ENCODE measurements at regions not wholly inside any gene's neighbourhood (a gene's known extent, or its start where the extent isn't known, plus 50 kb on each side); places are given as distances from the start of the nearest gene placed in this dataset.

DNA sequence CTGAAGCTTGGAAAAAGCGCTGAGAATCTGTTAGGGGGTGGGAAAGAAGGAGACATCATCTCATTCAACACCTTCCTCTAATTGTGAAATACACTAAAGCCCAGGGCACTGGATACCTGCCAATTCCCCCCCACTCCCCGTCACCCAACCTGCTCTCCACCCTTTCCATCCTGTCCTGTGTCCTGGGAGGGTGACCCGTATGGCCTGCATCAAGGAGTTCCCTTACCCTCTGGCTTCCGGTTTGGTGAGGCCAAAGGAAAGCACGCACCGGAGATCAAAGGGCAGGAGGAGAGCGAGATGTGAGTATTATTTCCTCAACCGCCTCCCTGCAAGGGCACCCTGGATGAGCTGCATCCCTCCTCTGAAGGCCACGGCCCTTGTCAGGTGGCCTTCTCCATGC lies 65.0 kb upstream of the PTPRJ start (continued):
- TF ChIP-seq, protein P1, sequence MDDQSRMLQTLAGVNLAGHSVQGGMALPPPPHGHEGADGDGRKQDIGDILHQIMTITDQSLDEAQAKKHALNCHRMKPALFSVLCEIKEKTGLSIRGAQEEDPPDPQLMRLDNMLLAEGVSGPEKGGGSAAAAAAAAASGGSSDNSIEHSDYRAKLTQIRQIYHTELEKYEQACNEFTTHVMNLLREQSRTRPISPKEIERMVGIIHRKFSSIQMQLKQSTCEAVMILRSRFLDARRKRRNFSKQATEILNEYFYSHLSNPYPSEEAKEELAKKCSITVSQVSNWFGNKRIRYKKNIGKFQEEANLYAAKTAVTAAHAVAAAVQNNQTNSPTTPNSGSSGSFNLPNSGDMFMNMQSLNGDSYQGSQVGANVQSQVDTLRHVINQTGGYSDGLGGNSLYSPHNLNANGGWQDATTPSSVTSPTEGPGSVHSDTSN (CRISPR knock-in tag; IDR thresholded peaks at IDR 0.05; ENCODE audit: borderline replicate concordance): no peak
- TF ChIP-seq TCF7 (IDR thresholded peaks at IDR 0.05; ENCODE audit: low read depth) (peak; percentile 50; the same call in 1 of the 2 replicates), MTA3 (CRISPR knock-in tag; IDR thresholded peaks at IDR 0.05) (no peak), PHF8 (CRISPR knock-in tag; IDR thresholded peaks at IDR 0.05) (no peak), ZNF557 (CRISPR knock-in tag; IDR thresholded peaks at IDR 0.05) (no peak), ZMAT3 (CRISPR knock-in tag; conservative IDR thresholded peaks at IDR 0.05) (no peak), SOX5 (CRISPR knock-in tag; IDR thresholded peaks at IDR 0.05; ENCODE audit: borderline replicate concordance) (no peak; the same call in 1 of the 2 replicates), ELF3 (CRISPR knock-in tag; IDR thresholded peaks at IDR 0.05) (0 out of 2 replicates have a peak, but pooled peaks have one; percentile 38), ASH2L (IDR thresholded peaks at IDR 0.05; ENCODE audit: insufficient read length, low read depth, low read length) (no peak), ZNF546 (CRISPR knock-in tag; conservative IDR thresholded peaks at IDR 0.05) (no peak), ZNF317 (CRISPR knock-in tag; IDR thresholded peaks at IDR 0.05) (no peak), RXRB (CRISPR knock-in tag; IDR thresholded peaks at IDR 0.05; ENCODE audit: borderline replicate concordance) (0 out of 2 replicates have a peak, but pooled peaks have one; percentile 17), ELF1 (CRISPR knock-in tag; IDR thresholded peaks at IDR 0.05) (0 out of 2 replicates have a peak, but pooled peaks have one; percentile 41), ARNT (IDR thresholded peaks at IDR 0.05) (no peak), TAF15 (IDR thresholded peaks at IDR 0.05; ENCODE audit: low read depth, low read length, poor library complexity, severe bottlenecking) (no peak), HNF4A (CRISPR knock-in tag; IDR thresholded peaks at IDR 0.05) (peak; percentile 28; the same call in 1 of the 2 replicates), RAD21 (CRISPR knock-in tag; IDR thresholded peaks at IDR 0.05) (no peak), FOXK1 (CRISPR knock-in tag; IDR thresholded peaks at IDR 0.05; ENCODE audit: borderline replicate concordance, low read depth) (no peak), FOXA3 (CRISPR knock-in tag; IDR thresholded peaks at IDR 0.05) (peak; percentile 36; the same call in 1 of the 2 replicates), ZNF343 (CRISPR knock-in tag; IDR thresholded peaks at IDR 0.05) (no peak), CEBPG (CRISPR knock-in tag; IDR thresholded peaks at IDR 0.05) (no peak)
- TF ChIP-seq, protein P2, sequence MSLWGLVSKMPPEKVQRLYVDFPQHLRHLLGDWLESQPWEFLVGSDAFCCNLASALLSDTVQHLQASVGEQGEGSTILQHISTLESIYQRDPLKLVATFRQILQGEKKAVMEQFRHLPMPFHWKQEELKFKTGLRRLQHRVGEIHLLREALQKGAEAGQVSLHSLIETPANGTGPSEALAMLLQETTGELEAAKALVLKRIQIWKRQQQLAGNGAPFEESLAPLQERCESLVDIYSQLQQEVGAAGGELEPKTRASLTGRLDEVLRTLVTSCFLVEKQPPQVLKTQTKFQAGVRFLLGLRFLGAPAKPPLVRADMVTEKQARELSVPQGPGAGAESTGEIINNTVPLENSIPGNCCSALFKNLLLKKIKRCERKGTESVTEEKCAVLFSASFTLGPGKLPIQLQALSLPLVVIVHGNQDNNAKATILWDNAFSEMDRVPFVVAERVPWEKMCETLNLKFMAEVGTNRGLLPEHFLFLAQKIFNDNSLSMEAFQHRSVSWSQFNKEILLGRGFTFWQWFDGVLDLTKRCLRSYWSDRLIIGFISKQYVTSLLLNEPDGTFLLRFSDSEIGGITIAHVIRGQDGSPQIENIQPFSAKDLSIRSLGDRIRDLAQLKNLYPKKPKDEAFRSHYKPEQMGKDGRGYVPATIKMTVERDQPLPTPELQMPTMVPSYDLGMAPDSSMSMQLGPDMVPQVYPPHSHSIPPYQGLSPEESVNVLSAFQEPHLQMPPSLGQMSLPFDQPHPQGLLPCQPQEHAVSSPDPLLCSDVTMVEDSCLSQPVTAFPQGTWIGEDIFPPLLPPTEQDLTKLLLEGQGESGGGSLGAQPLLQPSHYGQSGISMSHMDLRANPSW (CRISPR knock-in tag; IDR thresholded peaks at IDR 0.05; ENCODE audit: borderline replicate concordance): no peak
- TF ChIP-seq, protein P3, sequence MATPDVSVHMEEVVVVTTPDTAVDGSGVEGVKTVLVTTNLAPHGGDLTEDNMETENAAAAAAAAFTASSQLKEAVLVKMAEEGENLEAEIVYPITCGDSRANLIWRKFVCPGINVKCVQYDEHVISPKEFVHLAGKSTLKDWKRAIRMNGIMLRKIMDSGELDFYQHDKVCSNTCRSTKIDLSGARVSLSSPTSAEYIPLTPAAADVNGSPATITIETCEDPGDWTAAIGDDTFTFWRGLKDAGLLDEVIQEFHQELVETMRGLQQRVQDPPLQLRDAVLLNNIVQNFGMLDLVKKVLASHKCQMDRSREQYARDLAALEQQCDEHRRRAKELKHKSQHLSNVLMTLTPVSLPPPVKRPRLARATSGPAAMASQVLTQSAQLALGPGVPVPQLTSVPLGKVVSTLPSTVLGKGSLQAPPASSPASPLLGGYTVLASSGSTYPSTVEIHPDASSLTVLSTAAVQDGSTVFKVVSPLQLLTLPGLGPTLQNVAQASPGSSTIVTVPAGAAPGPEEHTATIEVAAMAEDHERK (CRISPR knock-in tag; IDR thresholded peaks at IDR 0.05; ENCODE audit: low read depth): no peak
- TF ChIP-seq, protein P4, sequence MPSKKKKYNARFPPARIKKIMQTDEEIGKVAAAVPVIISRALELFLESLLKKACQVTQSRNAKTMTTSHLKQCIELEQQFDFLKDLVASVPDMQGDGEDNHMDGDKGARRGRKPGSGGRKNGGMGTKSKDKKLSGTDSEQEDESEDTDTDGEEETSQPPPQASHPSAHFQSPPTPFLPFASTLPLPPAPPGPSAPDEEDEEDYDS (CRISPR knock-in tag; IDR thresholded peaks at IDR 0.05): no peak
- TF ChIP-seq, protein P5, sequence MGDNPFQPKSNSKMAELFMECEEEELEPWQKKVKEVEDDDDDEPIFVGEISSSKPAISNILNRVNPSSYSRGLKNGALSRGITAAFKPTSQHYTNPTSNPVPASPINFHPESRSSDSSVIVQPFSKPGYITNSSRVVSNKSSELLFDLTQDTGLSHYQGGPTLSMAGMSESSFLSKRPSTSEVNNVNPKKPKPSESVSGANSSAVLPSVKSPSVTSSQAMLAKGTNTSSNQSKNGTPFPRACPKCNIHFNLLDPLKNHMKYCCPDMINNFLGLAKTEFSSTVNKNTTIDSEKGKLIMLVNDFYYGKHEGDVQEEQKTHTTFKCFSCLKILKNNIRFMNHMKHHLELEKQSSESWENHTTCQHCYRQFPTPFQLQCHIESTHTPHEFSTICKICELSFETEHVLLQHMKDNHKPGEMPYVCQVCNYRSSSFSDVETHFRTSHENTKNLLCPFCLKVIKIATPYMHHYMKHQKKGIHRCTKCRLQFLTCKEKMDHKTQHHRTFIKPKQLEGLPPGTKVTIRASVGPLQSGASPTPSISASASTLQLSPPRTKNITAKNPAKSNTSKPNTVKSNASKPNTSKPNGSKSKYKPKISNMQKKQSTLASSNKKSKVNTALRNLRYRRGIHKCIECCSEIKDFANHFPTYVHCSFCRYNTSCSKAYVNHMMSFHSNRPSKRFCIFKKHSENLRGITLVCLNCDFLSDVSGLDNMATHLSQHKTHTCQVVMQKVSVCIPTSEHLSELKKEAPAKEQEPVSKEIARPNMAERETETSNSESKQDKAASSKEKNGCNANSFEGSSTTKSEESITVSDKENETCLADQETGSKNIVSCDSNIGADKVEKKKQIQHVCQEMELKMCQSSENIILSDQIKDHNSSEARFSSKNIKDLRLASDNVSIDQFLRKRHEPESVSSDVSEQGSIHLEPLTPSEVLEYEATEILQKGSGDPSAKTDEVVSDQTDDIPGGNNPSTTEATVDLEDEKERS (CRISPR knock-in tag; IDR thresholded peaks at IDR 0.05): no peak

All from HepG2 (cell line).